HUDEP-2 (cell line): ENCODE measurements at regions not wholly inside any gene's neighbourhood (a gene's known extent, or its start where the extent isn't known, plus 50 kb on each side); places are given as distances from the start of the nearest gene placed in this dataset.

Experiments
- DNase-seq, 76 experiments: peaks; one replicate each; lab custom pipeline; 2025; ENCODE audit not compliant: unreplicated experiment in 76 of 76; lab: John Stamatoyannopoulos, UW

DNA sequence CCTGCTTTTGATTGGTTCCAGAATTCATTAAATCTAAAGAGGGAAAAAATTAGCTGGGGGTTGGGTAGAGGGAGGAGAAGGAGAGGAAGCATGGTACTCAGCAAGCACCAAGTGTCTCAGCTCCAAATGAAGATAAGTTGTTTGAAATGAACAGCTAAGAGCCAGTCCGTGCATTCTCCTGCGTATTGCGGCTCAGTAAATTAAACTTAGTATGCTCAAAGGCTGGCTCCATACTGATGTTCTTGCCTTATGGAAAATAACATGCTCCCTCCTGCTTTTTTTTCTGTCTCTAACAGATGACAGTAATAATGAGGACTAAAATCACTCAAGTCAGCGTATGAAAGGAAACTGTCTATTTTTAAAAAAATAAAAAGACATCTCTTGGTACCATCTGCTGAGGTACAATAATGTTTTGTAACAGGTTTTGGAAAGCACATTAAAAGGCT, 161.0 kb downstream of the SPATA31D1 start:
- DNase-seq = no peak

DNA sequence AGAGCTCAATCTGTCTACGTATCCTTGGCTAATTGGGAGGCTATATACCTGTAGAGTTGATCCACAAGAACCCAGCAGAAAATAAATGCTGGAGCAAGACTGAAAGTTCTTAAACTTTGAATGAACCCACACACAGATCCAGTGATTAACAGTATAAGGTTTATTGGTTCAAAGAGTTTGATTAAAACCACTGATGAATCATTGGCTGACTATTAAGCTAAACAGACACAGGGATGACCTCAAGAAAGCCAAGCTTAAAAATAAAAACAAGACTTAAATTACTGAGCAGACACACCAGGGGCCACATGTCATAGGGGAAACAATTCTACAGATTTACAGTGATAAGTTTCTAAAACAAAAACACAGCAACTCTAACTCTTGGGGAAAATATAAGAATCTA, 163.6 kb downstream of the SPATA31D1 start:
- no peak for DNase-seq

DNA sequence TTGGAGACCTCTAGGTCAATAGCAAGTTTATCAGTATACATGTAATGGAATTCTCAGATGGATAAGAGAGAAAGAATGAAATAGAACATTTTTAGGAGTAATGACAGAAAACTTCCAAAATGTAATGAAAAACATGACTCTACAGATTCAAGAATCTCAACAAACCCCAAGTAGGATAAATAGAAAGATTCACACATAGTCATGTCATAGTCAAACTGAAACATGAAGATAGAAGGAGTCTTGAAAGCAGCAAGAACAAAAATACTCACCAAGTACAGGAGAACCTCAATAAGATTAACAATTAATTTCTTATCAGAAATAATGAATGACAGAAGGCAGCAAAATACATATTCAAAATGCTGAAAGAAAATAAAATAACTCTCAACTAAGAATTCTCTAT, 164.5 kb downstream of the SPATA31D1 start:
- DNase-seq = no peak

DNA sequence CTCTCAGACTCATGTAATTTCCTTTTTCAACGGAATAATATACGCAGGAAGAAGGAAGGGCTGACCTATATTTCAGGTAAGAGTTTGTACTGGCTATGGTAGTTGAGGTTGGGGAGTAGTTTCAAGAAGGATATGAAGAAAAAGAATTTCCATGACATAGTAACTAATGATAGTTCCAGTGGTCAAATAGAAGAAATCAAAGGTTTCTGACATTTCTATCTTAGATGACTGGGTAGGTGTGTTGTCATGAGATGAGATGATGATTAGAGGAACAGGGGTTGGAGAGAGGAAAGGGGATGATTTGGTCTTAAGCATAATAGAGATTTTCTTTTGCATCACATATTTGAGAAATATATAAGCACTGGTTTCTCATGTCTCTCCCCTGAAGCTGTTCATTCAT, 166.0 kb downstream of the SPATA31D1 start:
- no peak for DNase-seq

DNA sequence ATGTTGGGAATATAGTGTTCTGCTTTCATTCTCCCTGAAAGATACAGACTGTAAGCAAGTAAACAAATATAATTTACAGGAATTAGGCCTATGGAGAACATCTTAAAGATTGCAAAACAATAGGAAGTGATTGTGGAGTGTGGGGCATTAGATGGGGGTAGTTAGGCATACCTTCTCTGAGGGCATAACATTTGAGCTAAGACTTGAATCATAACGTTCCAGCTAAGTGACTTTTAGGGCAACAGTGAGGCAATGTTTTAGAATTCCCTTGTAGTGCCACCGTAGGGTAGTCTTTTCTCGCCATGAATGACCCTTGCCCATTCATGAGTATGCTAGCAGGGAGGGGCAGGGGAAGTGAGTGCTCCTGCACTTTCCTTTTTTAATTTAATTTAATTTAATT, 173.3 kb downstream of the SPATA31D1 start:
- DNase-seq = no peak

DNA sequence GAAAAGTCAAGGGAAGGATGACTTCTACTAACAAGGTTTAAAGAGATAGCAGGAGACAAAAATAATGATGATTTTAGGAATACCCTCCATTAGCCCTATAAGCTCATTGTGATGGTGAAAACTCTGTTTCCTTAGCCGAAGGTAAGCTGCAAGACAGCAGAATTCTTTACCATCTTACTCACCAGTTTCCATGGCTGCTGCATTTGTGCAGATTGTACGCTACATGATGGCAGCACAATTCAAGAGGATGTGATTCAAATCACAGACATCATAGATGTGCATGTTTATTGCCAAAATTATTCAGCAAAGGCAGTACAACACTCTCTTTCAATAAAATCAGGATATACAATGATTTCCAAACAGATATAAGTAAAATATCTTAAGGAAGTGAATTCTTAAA, 175.6 kb downstream of the SPATA31D1 start:
- no peak for DNase-seq

DNA sequence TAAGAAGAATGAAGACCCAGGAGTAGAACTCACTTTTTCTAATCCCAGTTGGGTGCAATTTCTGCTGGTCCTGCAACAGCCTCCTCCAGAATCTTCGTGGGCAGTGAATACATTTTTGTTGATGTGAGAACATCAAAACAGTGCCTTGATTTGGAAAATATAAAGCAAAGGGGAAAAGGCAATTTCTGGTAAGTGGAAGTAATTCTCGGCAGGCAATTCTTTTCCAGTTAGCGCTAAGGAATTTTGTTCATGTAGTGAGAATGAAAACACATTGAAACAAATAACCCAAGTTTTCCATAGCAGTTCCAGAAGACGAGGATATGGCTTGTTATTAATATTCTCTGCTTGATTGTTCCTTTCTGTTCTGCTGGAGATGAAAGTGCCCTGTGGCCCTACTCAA, 178.7 kb downstream of the SPATA31D1 start:
- DNase-seq = no peak

DNA sequence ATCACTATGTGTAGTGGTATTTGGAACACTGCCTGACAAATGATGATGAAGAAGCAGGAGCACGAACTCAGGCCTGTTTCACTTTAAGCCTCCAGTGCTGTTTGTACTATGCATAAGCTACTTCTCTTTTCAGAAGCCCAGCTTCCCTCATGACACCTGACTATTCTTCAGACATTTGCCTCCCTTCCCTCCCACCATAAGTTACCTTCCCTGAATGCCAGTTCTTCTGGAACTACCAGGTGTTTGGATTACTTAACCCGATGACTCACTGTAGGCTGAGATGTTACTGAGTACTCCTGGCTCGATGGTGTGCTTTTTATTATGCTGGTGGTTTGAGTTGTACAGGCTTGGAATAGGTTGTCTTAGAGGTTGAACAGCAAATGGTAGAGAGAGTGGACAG, 180.0 kb downstream of the SPATA31D1 start:
- no peak for DNase-seq

DNA sequence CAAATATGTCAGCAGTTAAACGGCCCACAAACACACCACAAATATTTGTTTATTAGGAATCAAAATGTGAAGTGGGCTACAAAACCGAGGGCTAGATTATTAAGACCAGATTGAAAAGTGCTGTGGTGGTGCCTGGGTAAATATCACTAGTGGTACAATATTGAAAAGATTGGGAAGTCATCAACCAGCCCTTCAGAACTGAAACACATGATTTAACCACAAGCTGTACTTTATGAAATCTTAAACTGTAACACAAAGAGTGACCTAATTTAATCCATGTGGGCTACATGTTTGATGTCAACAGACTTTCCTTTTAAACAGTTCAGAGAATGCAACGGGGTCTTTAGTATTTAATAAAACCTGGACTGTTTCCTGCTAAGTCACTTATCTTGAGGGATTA, 182.3 kb downstream of the SPATA31D1 start:
- DNase-seq = no peak

DNA sequence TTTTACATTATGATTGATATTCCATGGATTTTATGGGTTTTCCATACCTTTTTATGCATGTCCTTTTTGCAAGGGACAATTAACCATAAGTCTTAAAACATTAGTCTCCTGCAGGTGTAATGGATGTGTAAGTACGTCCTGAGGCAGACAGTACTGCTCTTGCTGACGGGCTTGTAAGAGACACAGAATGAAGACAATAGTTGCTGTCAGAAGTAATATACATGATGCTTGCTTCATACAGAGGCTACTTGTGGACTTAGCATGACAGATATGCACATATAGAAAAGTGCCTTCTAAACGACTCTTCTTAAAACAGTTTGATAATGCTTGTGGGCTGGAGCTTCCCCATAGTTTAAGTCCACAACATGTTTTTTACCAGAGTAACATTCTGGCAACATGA, 182.7 kb downstream of the SPATA31D1 start:
- no peak for DNase-seq

DNA sequence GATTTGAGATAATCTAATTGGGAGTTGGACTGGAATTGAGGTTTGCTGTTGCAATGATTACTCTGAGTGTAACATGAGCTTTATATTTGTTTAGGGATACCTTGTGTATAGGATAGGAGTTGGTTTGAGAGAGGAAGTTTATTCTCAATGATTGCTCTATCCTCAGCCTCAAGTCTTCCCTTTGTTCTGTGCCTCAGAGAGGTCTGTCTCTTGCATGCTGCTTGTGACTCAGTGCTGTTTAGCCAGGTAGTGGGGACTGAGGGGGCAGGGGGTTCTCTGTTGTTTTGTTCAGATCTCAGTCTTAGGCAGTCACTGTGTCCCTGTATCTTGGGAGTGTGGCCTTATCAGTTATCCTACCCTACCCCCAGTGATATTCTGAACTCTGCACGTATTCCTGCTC, 192.1 kb downstream of the SPATA31D1 start:
- DNase-seq = no peak

DNA sequence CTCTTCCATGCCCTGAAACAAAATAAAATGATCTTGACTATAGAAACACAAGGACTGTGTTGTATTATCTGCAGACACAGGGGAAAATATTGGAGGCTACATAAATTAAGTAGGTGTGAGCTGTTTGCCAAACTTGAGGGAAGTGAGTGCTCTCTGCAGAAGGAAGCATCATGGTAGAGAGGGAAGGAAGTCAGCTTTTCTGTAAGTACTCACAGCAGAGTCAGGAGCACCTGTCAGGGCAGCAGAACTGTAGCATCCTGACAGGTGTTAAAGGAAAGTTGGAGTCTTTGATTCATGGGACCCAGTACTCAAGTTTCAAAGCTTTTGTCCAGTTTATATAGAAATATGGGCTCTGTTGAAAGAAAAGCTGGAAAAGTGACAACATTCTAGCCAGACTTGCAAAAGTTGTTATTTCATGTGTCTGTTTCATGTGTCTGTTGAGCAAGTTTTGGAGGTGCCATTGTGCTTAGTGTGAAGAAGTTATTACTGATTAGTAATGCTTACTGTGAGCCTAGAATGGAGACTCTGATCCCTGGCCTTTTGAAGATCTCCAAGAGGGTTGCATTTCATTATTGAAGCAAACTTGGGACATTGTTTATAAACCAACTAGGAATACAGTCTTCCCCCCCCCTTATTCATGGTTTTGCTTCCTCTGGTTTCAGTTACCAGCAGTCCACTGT, 194.7 kb downstream of the SPATA31D1 start:
- no peak for DNase-seq

DNA sequence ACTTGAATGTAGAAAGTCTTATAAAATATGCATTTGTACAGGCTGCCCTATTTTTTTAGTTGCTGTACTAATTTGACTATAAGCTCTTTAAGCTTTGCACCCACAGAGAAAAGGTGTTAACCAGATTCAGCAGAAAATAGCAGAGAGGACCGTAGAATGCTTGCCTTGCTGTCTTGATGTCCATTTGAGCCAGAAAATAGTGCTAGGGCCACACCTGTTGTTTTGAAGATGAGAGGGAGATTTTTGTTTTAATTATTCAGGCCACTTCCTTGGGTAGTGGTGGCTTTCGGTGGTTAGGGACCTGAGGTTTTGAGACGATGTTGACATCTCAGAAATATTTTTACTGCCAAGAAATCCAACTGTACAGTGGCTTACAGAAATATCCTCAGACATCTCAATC, 196.0 kb downstream of the SPATA31D1 start:
- no peak for DNase-seq

DNA sequence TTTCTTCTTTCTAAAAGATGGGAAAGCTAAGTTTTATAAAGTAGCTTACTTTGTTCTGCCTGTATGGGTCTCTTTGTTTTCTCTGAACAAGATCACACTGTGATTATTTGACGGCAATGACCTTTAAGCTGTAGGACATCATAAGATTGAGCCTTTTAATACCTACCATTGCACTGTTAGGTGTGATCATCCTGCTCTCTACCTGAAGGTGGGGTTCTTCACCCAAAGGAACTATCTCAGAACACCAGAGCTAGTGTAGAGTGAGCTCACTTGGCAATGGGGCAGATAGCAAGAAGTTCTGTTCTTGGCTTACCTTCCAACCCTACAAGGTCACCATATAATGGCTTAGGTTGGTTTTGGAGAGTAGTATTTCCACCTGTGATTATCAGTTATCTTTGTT, 200.2 kb downstream of the SPATA31D1 start:
- no peak for DNase-seq

DNA sequence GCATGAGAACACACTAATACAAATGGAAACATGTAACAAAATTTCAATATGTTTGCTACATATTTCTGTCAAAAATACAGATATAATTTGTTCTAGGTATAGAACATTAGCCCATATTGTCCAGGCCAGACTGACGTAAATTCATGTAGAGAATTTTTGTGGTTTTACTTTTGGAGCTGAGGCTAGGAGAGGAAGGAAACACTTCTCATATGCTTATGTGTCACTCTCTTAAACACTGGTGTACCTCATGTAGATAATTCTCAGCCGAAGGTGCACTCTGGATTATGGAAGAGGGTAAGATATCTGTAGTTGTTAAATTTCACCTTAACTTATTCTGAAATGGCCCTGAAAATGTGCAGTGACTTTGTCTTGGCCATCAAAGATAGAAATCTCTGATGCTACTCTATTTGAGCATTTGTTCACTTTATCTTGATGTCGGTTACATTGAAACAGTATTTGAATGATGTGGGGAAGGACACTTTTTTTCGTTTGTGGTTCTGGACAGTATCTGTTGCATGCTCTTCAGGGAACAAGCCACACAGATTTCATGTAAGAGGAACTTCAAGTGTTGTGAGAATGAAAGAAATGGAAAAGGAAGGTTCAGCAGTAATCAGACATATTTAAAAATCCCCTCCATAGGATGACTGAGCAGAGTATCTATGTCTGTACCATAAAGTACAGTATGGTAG, 202.7 kb downstream of the SPATA31D1 start:
- no peak for DNase-seq

DNA sequence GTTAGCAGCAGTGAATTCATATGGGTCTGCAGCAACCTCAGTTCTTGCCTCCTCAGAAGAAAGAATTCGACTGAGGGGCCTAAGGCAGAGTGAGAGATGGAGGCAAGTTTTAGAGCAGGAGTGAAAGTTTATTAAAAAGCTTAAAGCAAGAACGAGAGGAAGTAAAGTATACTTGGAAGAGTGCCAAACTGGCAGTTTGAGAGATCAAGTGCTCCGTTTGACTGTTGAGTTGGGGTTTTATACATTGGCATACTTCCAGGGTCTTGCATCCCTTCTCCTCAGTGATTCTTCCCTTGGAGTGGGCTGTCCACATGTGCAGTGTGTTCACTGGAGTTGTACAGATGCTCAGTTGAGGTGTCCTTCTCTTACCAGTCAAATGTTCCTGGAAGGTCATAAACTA, 203.6 kb downstream of the SPATA31D1 start:
- DNase-seq = no peak

DNA sequence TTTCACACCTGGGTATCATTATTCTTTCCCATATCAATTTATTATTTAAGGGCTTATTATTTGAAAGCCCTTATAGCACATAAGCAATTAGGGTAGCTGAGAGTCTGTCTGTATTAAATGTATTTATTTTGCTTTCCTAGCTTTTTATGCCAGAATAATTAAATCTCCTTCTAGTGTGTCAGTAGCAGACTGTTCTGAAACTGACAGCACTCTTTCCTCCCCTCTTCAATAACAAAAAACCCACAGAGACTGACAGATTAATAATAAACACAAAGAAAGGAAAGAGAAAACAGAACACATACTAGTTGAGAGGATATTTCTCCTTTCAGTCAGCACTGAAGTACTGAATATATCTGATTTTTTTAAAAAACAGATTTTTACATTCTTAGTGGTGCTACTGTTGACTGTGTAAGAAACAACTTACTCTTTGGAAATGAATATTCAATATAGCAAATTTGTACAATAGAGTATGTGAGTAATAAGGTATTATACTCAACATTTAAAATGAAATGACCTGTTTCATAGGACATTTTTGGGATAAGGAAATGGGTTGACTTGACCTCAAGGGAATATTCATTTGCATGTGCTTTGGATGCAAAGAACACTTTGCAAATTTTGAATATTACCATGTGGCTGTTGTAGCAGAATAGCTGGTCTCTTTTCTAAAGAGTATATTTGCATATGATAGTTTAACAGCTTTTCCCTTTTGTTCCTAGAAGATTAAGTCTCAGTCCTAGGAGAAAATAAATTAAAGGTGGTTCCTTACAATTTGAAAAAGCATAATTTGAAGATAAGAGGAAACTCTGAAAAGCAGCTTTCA, 208.3 kb downstream of the SPATA31D1 start:
- DNase-seq = no peak

DNA sequence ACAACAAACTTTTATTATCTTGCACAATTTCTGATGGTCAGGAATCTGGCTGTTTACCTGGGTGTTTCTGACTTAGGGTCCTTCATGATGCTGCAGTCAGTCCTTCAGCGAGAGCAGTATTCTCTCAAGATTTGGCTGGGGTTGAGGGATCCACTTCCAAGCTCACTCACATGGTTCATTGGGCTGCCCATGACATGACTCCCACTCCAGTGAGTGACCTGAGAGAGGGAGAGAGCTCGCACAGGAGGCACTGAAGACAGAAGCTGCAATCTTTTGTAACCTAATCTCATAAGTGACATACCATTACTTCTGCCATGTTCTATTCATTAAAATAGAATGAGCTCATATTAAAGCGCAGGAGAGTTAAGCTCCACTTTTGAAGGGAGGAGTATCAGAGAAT, 212.6 kb downstream of the SPATA31D1 start:
- DNase-seq = no peak

DNA sequence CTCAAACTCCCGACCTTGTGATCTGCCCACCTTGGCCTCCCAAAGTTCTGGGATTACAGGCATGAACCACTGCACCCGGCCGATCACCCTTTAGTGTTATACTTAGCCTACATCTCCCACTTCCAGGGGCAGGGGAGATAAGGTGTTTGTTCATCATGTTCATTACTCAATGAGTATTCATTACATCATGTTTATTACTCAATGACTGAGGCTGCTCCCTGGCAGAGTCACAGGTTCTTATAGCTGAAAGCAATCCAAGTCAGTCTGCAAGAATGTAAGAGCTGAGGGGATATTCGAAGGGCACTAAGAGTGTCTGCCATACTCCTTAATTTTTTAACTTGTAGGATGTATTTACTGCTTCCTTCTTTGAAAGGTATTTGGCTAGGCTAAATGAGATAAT, 214.2 kb downstream of the SPATA31D1 start:
- no peak for DNase-seq

DNA sequence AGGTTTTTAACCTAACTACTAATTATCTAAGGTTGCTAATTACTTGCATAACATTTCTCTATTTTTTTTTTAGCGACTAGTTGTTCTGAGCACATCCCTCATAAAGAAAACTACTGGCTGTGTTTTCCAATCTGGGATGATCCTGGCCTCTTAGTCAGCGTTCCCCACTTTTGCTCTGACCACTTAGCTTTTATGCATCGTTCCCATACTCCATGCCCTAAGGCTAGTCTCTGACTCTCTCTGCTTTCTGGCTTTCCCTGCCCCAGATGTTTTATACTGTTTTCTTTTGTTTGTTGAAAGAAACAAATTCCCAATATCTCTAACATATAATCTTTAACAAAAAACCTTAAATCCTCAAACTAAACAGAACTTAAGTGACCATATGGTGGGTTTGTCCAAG, 217.9 kb downstream of the SPATA31D1 start:
- no peak for DNase-seq

DNA sequence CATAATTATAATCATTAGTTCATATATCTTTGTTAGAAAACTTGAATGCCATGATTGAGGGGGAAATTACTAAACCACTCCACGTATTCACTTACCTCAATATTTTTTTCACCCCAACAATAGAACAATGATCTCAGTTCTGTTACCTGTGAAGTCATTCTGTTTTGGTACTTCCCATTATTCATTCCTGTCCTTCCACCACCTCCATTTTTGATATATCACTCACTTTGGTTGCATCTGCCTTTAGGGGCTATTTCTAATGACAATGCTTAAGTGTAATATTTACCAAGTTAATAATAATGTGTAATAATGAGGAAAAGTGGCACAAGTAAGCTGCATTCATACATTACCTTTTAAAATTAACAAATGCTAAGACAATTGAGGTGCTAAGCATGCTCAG, 218.4 kb downstream of the SPATA31D1 start:
- no peak for DNase-seq
